CD4-positive, alpha-beta T cell treated with Interleukin-12 subunit alpha and Interleukin-12 subunit beta, for 1 hour (primary cell): ENCODE measurements at regions not wholly inside any gene's neighbourhood (a gene's known extent, or its start where the extent isn't known, plus 50 kb on each side); places are given as distances from the start of the nearest gene placed in this dataset.
"Not testable (repeated sequence)": the region's sequence is repeated elsewhere in the genome, so short reads cannot be mapped to it uniquely, and the experiment has no call there.

Experiments
- DNase-seq: peaks from one replicate; pipeline ENCODE4 v3.0.0-alpha.2; 2020

DNA sequence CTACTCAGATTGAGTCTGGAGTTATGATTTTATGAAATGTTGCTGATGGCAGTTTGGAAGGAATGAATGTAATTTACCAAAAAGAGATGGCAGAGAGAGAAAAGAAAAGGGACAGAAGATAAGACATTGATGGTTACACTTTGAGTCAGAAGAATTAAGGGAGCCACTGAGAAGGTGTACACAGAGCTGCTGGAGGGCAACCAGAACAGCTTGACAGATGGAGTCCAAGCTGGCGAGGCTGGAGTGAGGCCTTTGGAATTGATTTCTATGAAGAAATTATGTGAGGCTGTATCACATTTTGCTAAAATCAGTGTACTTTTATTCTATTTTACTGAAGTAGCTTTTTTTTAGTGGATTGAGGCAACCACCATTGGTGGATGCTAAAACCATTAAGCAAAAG is 740.5 kb downstream of the REEP3 start:
- no peak for DNase-seq

GRCh38 chr10:64265961-64266360 is 744.8 kb downstream of the REEP3 start:
- no peak for DNase-seq

DNA sequence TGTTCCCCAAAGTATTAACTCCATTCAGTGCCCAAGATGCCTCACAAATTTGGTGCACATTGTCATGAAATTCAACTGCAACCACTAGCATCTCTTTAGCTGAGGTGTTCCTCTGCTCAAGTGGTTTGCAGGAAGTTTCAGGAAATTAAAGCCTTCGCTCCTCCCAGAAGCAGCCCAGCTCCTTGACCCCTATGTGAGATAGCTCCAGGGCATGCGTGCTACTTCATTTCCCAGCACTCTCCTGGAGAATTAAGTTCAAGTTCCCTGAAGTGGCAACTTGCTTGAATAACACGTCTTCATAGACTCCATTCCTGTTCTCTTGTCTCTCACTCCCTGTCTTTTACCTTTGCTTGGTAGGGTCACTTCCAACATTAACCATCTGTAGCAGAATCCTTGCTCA is 750.3 kb downstream of the REEP3 start:
- DNase-seq = no peak

GRCh38 chr10:64271983-64272382 is 750.8 kb downstream of the REEP3 start:
- no peak for DNase-seq

GRCh38 chr10:64275001-64275400 is 753.8 kb downstream of the REEP3 start:
- no peak for DNase-seq

- DNase-seq = no peak
These were observed 754.6 kb downstream of the REEP3 start for GRCh38 chr10:64275774-64276173.

DNA sequence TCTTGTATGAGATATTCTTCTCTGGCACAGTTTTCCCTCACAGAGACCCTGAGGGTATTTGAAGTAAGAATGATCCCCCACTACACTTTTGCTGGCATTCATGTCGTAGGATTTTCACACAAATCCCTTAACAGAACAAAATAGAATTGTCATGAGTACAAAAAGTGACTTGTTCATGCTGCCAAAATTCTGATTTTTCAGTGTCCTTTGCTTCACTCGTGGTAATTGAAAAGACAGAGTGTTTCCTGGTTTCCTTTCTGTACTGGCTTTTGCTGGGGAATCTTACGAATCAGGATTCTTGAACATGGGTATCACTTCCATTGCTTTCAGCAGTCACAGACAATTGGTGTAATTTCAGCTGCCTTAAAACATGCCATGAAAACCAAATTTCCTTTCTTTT is 756.3 kb downstream of the REEP3 start:
- no peak for DNase-seq

GRCh38 chr10:64283621-64284020 is 762.4 kb downstream of the REEP3 start:
- no peak for DNase-seq

DNA sequence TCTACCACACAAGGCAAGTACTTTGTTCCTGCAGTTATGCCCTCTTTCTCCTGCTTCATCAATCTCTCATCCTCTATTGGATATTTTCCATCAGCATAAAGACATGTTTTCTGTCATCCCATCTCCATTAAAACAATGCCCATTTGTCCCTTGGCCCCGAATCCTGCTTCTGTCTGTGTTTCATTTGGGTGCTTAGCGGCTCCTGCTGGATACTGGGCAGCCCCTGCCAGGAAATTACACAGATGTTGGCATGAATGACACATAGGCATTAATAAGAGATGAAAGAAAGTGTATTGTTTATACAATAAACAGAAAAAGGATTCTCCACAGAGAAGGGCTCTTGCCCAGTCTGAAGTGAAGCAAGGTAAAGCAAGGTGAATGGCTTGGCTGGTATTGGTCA is 765.3 kb downstream of the REEP3 start:
- DNase-seq = no peak

- no peak for DNase-seq
These were observed 767.2 kb downstream of the REEP3 start for GRCh38 chr10:64288404-64288803.

DNA sequence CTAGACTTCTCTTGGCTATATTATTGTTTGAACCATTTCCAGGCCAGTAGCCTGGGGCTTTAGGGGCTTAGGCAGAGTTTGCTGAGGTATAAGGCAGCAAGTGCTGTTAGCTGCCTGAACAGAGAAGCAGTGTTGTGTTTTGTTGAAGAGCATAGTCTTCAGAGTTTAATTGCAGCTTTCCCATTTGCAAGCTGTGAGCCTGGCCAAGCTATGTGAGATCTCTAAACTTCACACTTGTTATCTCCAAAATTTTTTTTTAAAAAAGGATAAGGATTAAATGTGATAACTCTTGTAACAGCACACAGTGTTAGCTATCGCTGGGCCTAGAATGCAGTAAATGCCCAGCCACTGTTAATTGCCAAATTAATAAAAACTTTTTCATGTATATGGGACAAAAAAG is 782.4 kb downstream of the REEP3 start:
- DNase-seq = no peak

DNA sequence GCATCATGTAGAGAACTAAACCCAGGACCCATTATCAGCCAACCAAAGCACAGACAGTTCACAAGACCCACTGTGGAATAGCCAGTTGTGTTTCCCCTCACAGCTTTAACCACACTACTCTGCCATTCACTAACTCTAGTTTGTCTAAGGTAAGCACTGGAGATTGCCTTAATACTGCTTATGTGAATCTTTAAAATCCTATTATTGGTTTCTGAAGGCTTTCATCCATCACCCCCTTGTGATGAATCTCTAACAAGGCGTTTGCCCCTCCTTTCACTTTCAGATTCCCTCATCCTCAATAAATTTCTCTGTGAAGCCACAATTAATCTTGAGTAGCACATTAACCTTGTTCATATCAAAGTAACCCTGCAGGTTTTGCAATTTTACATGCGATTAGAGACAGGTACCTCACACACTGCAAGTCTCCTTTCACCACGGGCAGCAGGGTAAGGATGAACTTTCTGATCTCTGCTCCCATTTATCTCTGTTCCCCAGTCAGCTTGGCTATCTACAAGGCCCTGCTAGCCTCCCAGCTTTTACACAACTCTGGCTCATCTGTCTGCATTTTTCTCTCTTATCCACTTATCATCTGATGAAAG is 785.6 kb downstream of the REEP3 start:
- DNase-seq = no peak

DNA sequence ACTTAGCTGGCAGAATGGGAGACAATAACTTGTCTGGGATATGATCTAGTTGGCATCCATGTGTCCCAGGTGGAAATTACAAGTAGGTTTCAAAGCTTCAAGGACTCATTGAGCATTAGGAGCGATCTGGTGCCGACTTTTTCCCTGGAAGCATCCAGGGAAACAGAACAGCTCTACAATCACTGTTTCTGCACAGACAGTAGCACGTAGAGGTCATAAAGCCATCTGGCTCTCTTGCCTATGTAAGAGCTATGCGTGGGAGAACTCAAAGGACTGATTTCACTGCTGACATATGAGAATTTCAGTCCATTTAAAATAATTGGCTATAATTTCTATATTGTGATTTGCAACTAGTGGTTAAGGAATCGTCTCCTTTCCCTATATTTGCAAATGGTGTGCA is 791.7 kb downstream of the REEP3 start:
- no peak for DNase-seq

DNA sequence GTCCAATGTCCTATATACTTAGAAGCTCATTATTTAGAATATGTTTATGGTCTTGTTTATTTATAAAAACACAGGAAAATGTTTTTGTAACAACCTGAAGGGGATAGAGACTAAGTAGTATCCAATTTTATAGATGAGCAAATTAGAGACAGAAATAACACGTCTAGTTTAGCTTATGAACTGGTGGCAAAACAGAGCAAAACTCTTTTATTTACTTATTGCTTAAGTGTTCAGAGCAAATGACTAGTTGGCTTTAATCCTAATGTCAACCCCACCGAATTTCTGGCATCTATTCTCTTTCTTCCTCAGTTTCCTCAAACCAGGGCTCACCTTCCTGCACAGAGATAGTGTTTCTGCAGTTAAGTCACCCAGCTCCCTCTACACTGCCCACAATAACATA is 792.8 kb downstream of the REEP3 start:
- no peak for DNase-seq

GRCh38 chr10:64316416-64316815 is 795.2 kb downstream of the REEP3 start:
- DNase-seq = no peak

GRCh38 chr10:64316833-64317232 is 795.6 kb downstream of the REEP3 start:
- DNase-seq = no peak

- no peak for DNase-seq
These were observed 799.2 kb downstream of the REEP3 start for GRCh38 chr10:64320448-64320847.

- no peak for DNase-seq
These were observed 808.3 kb downstream of the REEP3 start for GRCh38 chr10:64329510-64329909.

- DNase-seq = no peak
These were observed 811.4 kb downstream of the REEP3 start for GRCh38 chr10:64332551-64332950.

DNA sequence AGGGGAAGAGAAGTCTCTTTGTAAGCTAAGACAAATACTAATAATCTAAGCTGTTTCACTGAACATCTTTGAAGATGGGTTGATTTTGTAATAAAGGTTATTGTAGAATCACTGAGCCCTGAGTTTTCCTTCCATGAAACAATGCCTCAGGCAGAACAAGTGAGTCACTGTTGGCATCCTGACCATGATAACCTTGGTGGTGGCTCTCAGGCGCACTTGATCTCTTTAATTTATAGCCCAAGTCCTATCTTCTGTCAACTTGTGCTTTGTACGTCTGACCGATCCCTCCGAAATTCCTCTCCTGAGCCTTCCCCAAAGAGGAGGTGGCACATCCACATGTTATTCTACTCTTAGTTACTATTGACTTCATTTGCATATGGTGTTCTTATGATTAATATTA is 812.9 kb downstream of the REEP3 start:
- no peak for DNase-seq

GRCh38 chr10:64344211-64344610 is 823.0 kb downstream of the REEP3 start:
- no peak for DNase-seq

- no peak for DNase-seq
These were observed 824.7 kb downstream of the REEP3 start for GRCh38 chr10:64345856-64346255.

- DNase-seq = no peak
These were observed 825.2 kb downstream of the REEP3 start for GRCh38 chr10:64346389-64346788.

- no peak for DNase-seq
These were observed 829.5 kb downstream of the REEP3 start for GRCh38 chr10:64350665-64351064.

DNA sequence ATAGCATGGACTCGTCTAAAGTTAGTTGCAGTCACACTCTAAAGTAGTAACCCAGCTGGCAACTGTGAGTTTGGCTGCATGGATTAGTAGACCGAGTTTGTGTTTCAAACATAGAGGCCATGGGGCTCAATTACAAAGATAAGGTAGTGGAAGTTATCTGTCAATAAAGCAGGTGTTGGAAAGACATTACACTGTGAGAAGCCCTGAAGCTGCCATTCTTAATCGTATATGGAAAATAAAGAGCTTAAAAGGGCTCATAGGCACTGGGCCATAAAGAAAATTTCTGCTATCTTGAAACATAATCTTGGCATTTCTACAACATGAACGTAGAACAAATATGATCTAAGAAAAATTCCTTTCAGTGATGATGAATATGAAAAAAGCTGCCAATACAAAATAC is 837.7 kb downstream of the REEP3 start:
- no peak for DNase-seq

- DNase-seq = not testable (repeated sequence)
These were observed 839.0 kb downstream of the REEP3 start for GRCh38 chr10:64360240-64360639.
